Sigmoid colon (tissue), 6 donors: ENCODE measurements at regions not wholly inside any gene's neighbourhood (a gene's known extent, or its start where the extent isn't known, plus 50 kb on each side); places are given as distances from the start of the nearest gene placed in this dataset.

Experiments
- DNase-seq: peaks from one replicate; pipeline ENCODE4 v3.0.0-alpha.2; 2019
- H3K27ac ChIP-seq, 4 donors: fragments of 200-600 bp; sonication (generic); one replicate each; pipeline ENCODE4 v1.5.1; 2016 to 2019; ENCODE audit warnings: mild to moderate bottlenecking in 1 of 4
- H3K27me3 ChIP-seq, 3 donors: fragments of 200-600 bp; sonication (generic); one replicate each; pipeline ENCODE4 v1.5.1; 2019; ENCODE audit warnings: mild to moderate bottlenecking in 1 of 3
- H3K36me3 ChIP-seq, 4 donors: fragments of 200-600 bp; sonication (generic); one replicate each; pipeline ENCODE4 v1.5.1; 2016 to 2019
- H3K4me1 ChIP-seq, 4 donors: fragments of 200-600 bp; sonication (generic); one replicate each; pipeline ENCODE4 v1.5.1; 2017 to 2019
- H3K4me3 ChIP-seq, 4 donors: fragments of 200-600 bp; sonication (generic); one replicate each; pipeline ENCODE4 v1.5.1; 2017 to 2019; ENCODE audit warnings: mild to moderate bottlenecking in 2 of 4, moderate library complexity in 1 of 4
- H3K9me3 ChIP-seq, 4 donors: fragments of 200-600 bp in 3 of 4; sonication (generic) in 3 of 4; one replicate each; pipeline versions ENCODE4 v1.5.1 to v1.6.1; 2013 to 2019
- EP300 ChIP-seq, 4 donors: sonication (generic); formaldehyde crosslinking; IDR thresholded peaks; one replicate each; pipeline ENCODE4 v1.6.1; 2017; ENCODE audit warnings: antibody characterized with exemption in 4 of 4
- POLR2A ChIP-seq, 2 donors: fragments of 450-650 bp; IDR thresholded peaks; one replicate each; pipeline ENCODE4 v1.6.1; 2016; ENCODE audit warnings: antibody characterized with exemption in 2 of 2, mild to moderate bottlenecking in 2 of 2, moderate library complexity in 2 of 2
- POLR2AphosphoS5 ChIP-seq, 4 donors: sonication (generic); formaldehyde crosslinking; IDR thresholded peaks; one replicate each; pipeline ENCODE4 v1.6.1; 2017; ENCODE audit warnings: antibody characterized with exemption in 4 of 4
- WGBS, 2 donors: extraction: QIAGEN DNeasy Blood & Tissue Kit; methylation state at CpG; one replicate each; pipeline ENCODE4 v1.1.7; 2013; 5-methylcytosine and 5-hydroxymethylcytosine counted together
- intact Hi-C: fragments of 100-400 bp; cut with DNase I; formaldehyde crosslinking; loops from one replicate; pipeline ENCODE4 v1.15.1; 2023
- TF ChIP-seq, protein P1 (sequence below), 4 experiments: fragments of 450-650 bp in 3 of 4; fragments of 200-600 bp in 1 of 4; IDR thresholded peaks; one replicate each; pipeline ENCODE4 v1.5.1; 2016 to 2019; ENCODE audit warnings: antibody characterized with exemption in 4 of 4, mild to moderate bottlenecking in 3 of 4, moderate library complexity in 2 of 4
- donor health status: healthy with polysubstance abuse.
- donor health status: healthy.

GRCh38 chr7:46619723-46620310, 698.7 kb upstream of the IGFBP3 start:
- WGBS, 2 donors = 73 to 76% methylated on average over 3 of the region's 3 CpGs

GRCh38 chr7:46616636-46617035, 695.6 kb upstream of the IGFBP3 start:
- no peaks in the 10 kb centered on the region for H3K36me3 ChIP-seq
- intact Hi-C loops = no loop called here
- H3K27me3 ChIP-seq = no peaks in the 10 kb centered on the region
- no peak overlapping the region for H3K4me3 ChIP-seq
- peaks cover 0 to 2% (median 0%) of the 10 kb centered on the region in 4 donors for H3K4me1 ChIP-seq
- no peak for TF ChIP-seq EP300 (IDR thresholded peaks at IDR 0.05)
- TF ChIP-seq, protein P1, sequence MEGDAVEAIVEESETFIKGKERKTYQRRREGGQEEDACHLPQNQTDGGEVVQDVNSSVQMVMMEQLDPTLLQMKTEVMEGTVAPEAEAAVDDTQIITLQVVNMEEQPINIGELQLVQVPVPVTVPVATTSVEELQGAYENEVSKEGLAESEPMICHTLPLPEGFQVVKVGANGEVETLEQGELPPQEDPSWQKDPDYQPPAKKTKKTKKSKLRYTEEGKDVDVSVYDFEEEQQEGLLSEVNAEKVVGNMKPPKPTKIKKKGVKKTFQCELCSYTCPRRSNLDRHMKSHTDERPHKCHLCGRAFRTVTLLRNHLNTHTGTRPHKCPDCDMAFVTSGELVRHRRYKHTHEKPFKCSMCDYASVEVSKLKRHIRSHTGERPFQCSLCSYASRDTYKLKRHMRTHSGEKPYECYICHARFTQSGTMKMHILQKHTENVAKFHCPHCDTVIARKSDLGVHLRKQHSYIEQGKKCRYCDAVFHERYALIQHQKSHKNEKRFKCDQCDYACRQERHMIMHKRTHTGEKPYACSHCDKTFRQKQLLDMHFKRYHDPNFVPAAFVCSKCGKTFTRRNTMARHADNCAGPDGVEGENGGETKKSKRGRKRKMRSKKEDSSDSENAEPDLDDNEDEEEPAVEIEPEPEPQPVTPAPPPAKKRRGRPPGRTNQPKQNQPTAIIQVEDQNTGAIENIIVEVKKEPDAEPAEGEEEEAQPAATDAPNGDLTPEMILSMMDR (IDR thresholded peaks at IDR 0.05) = no peak
- no peak for TF ChIP-seq POLR2AphosphoS5 (IDR thresholded peaks at IDR 0.05)
- TF ChIP-seq POLR2A (IDR thresholded peaks at IDR 0.05) = no peak
- no peak overlapping the region for H3K27ac ChIP-seq
- WGBS, 2 donors = 70 to 88% methylated on average over 1 of the region's 1 CpG
- no peaks in the 10 kb centered on the region for H3K9me3 ChIP-seq
- DNase-seq = no peak

More at GRCh38 chr7:46619723-46620310, 698.7 kb upstream of the IGFBP3 start:
- H3K27ac ChIP-seq = no peak overlapping the region
- no peaks in the 10 kb centered on the region for H3K27me3 ChIP-seq
- no peak overlapping the region for H3K4me3 ChIP-seq
- TF ChIP-seq POLR2A (IDR thresholded peaks at IDR 0.05) (no peak), EP300 (IDR thresholded peaks at IDR 0.05) (no peak), POLR2AphosphoS5 (IDR thresholded peaks at IDR 0.05) (no peak)
- TF ChIP-seq, protein P1 (IDR thresholded peaks at IDR 0.05) = no peak
- H3K36me3 ChIP-seq = no peaks in the 10 kb centered on the region
- no peaks in the 10 kb centered on the region for H3K9me3 ChIP-seq
- H3K4me1 ChIP-seq = peaks cover 0 to 12% (median 3%) of the 10 kb centered on the region in 4 donors
- DNase-seq = no peak
- intact Hi-C loops = no loop called here

GRCh38 chr7:46613551-46613950, 692.5 kb upstream of the IGFBP3 start:
- H3K4me1 ChIP-seq = peaks cover 0 to 7% (median 0%) of the 10 kb centered on the region in 4 donors
- TF ChIP-seq EP300 (IDR thresholded peaks at IDR 0.05) (no peak), POLR2AphosphoS5 (IDR thresholded peaks at IDR 0.05) (no peak), POLR2A (IDR thresholded peaks at IDR 0.05) (no peak)
- TF ChIP-seq, protein P1 (IDR thresholded peaks at IDR 0.05) = no peak
- no peaks in the 10 kb centered on the region for H3K9me3 ChIP-seq
- no peak overlapping the region for H3K4me3 ChIP-seq
- intact Hi-C loops = no loop called here
- H3K27ac ChIP-seq = no peak overlapping the region
- H3K27me3 ChIP-seq = no peaks in the 10 kb centered on the region
- no peak for DNase-seq
- no peaks in the 10 kb centered on the region for H3K36me3 ChIP-seq
- WGBS, 2 donors = 14 to 58% methylated on average over 1 of the region's 1 CpG

- H3K27ac ChIP-seq = no peak overlapping the region
Measured at GRCh38 chr7:46613116-46613515, 692.0 kb upstream of the IGFBP3 start.

More at GRCh38 chr7:46613116-46613515, 692.0 kb upstream of the IGFBP3 start:
- H3K4me3 ChIP-seq = no peak overlapping the region
- intact Hi-C loops = no loop called here
- no peaks in the 10 kb centered on the region for H3K9me3 ChIP-seq
- no peak for DNase-seq
- peaks cover 0 to 7% (median 0%) of the 10 kb centered on the region in 4 donors for H3K4me1 ChIP-seq
- no peaks in the 10 kb centered on the region for H3K27me3 ChIP-seq
- WGBS, 2 donors = 79 to 85% methylated on average over 5 of the region's 5 CpGs
- H3K36me3 ChIP-seq = no peaks in the 10 kb centered on the region
- TF ChIP-seq POLR2A (IDR thresholded peaks at IDR 0.05) (no peak), POLR2AphosphoS5 (IDR thresholded peaks at IDR 0.05) (no peak), EP300 (IDR thresholded peaks at IDR 0.05) (no peak)
- TF ChIP-seq, protein P1 (IDR thresholded peaks at IDR 0.05) = no peak
